GM21367 (cell line): ENCODE measurements at regions not wholly inside any gene's neighbourhood (a gene's known extent, or its start where the extent isn't known, plus 50 kb on each side); places are given as distances from the start of the nearest gene placed in this dataset.
"Not testable (repeated sequence)": the region's sequence is repeated elsewhere in the genome, so short reads cannot be mapped to it uniquely, and the experiment has no call there.

ENCODE experiments used
- ATAC-seq: cut with Tn5 transposase; IDR thresholded peaks from one replicate; pipeline ENCODE4 v1.9.1; 2021; ENCODE audit not compliant: unreplicated experiment

DNA sequence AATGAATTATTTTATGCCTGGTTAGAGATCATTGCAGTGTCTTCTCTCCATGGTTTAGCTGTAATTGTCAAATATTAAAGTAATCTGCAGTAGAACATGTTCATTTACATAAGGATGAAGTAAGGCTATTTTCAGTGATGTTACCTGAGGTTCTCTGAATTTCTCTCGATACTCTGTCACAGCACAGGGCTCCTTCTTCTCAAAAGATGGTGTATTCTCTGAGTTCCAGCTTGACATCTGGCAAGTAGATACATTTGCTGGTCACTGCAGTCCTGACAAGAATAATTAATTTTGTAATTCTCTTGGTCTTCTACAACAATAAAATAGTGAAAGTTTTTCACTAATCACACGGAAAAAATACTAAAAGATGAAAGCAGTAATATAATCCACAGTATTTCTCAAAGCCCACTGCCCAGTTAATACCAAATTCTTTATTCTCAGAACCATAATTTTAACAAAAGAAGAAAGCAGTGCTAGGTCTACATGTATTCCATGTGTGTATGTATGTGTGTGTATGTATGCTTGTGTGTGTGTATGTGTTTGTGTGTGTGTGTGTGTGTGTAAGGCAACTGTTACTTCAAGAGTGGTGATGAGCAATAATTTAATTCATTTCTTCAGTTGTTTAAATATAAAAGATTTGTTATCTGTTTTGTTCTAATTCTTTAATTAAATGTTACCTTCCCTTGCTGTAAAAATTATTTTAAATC, 1165.5 kb upstream of the SLC39A10 start:
- ATAC-seq: no peak

DNA sequence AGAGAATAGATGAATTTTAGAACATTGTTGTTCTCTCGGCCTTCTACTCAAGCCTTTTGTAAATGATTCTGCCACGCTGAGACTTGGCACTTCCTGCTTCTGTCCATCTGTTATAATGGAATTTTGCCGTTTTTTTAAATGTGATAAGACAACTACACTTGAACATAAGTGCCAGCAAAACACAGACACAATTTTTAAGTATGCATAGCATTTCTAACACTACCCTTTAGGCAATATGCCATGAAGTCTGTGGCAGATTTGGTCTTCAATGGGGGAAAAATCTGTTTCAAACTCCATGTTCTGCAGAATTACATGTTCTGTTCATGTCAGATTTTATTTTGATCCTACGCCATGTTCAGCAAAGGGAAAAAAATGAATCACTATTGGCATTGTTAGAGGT, 1170.7 kb upstream of the SLC39A10 start:
- no peak for ATAC-seq

DNA sequence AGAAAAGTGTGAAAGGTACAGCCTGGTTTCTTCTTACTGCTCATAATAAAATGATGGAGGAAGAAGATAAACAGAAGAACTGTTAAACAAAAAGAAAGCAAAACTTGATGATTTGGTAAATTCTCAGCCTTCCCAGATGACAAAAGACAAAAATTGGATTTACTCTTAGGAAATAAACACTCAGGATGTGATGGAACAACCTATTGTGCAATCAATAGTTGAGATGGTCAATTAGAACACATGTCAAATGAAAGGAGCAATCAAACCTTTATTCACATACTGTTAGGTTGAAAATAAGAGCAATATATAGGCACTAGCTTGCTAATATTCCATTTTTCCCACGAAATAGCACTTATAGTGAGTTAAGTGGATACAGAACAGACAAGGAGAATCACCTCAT, 1174.0 kb upstream of the SLC39A10 start:
- ATAC-seq: no peak

DNA sequence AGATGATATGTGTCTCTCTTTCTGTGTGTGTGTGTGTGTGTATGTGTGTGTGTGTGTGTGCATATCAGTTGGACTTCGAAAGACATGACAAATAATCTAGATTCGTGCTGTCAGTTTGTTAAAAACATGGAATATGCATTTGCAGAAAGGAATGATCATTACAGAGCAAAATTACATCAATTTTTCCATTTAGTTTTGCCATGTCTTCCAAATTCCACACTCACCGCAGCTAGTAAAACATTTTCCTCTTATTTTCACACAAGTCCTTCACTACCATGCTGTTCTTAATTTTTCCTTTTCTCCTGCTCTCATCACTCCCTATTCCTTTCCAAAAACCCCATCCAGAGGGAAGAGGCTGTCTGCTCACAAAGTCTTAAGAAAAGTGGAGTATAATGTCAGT, 1191.4 kb upstream of the SLC39A10 start:
- ATAC-seq: no peak

DNA sequence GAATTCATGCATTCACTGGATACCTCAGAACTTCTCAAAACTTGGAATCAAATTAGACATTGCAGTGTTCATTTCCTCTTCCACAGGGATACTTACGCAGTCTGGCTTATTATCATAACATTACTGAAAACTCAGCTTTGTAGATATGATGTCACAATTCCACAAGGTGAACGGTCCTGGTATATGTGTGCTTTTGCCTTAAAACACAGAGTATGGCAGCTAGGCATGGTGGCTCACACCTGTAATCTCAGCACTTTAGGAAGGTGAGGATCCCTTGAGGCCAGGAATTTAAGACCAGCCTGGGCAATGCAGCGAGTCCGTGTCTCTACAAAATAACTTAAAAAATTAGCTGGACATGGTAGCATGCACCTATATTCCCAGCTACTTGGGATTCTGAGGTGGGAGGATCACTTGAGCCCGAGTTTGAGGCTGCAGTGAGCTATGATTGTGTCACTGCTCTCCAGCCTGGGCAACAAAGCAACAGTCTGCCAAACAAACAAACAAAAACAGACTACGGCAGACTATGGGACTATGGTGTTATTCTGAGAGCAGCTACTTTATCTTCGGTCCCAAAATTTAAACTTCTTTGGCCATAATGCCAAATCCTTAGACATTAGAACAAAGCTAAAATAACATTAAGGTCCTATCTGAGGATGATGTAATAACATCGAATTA, 1191.9 kb upstream of the SLC39A10 start:
- ATAC-seq: no peak

DNA sequence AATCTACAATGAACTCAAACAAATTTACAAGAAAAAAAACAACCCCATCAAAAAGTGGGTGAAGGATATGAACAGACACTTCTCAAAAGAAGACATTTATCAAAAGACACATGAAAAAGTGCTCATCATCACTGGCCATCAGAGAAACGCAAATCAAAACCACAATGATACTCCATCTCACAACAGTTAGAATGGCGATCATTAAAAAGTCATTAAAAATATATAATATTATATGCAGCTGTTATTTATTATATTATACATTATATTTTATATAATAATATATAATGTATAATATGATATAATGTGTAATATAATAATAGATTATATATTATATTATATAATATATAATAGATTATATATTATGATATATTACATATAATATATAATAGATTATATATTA, 1194.1 kb upstream of the SLC39A10 start:
- ATAC-seq: not testable (repeated sequence)

DNA sequence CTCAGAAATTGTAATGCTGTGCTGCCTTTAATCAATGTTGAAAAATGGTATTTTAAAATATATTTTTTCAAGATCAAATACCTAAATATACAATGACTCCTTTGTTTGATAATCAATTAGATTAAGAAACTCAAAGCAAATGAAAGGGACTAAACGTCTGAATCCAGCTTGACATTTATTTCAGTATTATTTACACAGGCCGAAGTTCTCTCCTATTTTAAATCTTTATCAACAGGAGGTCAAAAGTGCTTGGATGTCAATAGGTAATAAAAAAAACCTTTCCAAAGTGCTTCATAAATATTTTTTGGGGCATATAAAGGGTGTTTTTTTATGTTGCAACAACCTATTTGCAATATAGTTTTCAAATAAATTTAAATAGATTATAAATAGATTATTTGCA, 1201.7 kb upstream of the SLC39A10 start:
- no peak for ATAC-seq

DNA sequence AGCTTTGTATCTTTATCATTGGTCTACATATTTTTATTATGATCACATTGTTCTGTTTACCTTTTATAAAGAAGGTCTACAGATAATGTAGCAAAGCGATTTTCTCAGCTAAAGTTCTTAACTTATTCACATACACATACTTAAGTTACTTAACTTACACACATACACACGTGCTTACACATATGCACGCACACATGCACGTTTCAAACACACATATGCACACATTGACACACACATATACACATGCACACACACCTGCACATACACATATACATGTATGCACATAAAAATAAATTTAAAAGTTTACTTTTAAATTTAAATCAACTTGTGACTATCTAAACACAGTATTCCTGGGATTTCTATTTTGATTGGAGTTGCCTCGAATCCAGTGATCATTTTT, 1204.5 kb upstream of the SLC39A10 start:
- ATAC-seq: no peak

DNA sequence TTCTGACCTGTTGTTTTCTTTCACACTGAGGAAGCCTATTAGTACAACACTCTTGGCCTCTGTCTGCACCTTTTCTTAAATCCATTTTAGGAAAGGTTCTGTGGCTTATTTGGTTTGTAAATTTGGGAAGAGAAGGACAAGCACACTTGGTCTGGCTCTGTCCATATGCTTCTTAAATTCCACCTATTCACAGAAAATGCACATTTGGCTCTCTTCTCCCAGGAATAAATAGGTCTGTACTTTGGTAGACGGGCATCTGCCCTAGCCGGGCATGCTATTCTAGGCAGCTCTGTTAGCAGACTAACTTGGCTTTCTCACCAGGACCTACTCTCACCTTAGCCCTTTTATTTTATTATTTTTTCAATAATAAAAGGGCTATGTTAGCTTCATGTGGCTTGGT, 1211.8 kb upstream of the SLC39A10 start:
- no peak for ATAC-seq

DNA sequence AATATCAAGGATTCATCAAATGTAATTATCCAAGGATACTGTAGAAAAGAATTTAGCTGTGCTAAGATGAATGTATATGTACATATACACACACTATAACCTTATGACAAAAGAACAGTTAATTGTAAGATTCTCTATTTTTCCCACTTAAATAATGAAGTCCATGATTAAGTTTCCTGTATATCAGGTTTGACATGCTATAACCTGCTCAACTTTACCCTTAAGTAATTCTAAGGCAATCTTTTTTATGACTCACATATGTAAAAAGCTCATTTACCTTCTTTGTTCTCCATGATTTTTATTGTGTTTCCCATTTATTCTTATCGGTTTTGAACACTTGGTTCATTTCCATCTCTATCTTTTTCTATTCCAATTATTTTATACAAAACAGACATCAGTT, 1213.1 kb upstream of the SLC39A10 start:
- no peak for ATAC-seq

DNA sequence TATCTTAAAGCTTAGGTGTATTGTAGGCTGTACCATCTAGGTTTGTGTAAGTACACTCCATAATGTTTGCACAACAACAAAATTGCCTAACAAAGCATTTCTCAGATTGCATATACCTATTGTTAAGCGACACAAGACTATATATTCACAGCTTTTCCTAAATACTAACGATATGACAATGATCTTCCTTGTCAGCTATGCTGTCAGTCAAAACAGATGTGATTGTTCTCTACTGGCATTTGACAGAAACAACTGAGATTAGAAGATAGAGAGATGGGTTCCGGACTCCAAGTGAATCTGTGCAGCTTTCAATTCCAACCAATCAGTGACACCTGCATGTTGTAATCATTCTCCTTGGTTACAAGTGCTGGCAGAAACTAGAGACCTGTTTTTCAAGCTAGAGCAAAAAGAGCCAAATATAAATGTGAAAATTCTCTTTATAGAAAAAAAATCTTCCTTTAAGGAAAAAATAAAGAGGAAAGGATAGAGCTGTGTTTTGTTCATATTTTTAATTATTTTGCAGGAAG, 1232.3 kb upstream of the SLC39A10 start:
- ATAC-seq: no peak

DNA sequence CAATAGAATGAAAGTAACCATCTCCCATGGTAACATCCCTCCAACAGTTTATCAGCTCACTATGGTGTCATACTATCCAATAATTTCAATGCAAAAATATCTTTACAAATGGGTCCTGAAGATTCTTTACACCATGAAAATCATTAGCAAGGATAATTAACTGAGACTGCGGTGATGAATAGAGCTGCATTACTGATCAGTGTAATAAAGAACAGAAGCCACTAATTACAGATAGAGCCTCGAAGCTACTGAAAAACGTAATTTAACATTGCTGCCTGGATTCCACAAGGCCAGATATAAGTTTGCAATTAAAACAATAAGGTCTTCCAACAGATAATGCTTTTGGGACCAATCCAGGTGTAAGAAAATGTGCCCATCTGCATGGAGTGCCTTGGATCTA, 1245.8 kb upstream of the SLC39A10 start:
- ATAC-seq: no peak

DNA sequence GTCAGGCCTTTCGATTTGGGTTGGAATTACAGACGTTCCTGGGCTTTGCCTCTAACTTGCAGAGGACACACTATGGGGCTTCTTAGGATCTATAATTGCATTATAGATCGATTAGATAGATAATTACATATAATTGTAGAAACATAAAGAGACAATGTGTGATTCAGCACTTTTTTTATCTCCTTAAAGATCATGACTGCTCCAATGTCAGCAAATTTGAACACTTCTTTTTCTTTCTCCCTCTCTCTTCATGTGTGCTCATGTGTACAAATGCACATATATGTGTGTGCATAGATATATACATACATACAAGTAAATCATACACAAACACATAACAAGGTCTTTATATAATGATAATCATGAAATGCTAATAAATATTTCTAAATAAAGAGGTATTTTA, 1261.2 kb upstream of the SLC39A10 start:
- ATAC-seq: no peak

DNA sequence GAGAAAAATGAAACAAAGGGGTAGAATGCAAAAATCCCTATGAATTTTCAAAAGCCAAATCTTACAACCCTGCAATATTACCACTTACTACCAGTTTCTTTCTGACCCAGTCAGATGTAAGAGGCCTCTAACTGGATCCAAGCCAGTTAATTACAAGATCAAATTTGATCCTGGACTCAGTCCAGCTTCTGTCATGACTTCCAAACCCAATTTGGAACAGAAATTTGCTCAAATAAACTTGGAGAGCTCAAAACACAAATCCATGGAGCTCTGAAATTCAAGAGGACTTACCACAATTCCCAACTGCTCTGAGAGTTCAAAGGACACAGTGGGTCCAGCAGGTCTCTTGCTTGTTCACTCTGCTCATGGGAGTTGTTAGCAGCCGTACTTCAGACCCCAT, 1271.7 kb upstream of the SLC39A10 start:
- no peak for ATAC-seq

DNA sequence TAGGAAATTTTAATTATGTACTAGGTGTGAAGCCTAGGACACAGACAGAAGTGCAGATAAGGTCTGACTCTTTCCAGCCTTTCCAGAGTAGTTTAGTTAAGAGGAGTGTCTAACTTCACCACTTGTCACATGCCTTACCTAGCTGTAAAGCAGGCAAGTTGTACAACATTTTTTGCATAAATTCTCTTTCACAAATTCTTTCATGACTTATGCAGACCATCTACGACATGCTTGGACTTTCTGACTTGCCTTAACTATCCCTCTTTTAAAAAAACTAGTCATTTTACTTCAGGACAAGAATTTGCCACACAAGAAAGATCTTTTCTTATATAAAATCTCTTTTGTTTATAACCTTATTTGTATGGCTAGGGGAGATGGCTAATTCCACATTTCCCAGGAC, 1273.6 kb upstream of the SLC39A10 start:
- no peak for ATAC-seq

DNA sequence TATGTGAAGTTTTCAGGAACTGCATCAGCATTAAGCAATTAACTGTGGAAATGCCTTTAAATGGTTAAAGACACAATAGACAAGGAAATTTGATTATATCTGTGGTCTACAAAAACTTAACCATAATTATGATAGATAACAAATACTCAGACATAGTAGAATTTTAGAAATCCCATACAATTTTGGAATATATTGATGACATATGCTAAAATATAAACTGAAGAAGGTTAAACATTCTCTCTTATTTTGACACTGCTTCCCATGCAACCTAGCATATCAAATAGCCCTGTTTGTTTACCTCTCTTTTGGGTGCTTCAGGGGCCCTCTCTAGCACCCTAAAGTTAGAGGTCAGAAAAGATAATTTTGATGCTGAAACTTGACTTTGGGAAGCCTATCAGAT, 1274.8 kb upstream of the SLC39A10 start:
- ATAC-seq: no peak

DNA sequence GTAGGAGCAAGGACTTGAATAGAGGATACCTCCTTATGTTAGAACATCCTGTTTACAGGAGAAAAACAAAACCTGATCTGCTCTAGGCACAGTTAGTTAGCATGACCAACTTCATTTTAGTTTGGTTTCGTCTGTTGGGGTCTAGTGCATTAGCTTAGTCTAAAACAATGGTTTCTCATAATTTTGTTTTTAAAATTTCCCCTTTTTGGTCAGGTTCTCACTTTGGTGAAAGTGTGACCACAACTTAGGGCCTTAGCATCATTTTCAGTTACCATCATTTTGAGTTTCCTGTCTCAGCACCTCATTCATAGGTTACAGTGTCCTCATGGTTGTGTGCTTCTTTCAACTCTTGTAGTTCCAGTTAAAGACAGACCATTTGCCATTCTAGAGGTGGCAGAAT, 1277.0 kb upstream of the SLC39A10 start:
- peak; percentile 61 for ATAC-seq

DNA sequence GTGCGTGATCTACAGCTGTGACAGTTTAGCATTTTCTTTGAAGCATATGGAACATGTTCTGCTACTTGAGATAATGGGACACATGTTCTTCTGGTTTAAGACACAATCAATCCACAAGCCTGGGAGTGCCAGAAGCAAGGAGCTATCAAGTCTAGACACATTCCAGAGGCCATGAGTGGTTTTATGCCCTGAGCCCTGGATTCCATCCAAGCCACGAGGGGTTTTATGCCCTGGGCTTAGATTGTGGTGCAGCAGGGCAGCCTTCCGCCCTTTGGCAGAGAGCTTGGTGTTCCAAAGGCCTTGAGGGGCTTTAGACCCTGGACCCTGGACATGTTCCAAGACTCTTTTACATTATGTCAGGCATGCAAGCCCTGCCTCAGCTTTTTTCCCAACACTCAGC, 1289.6 kb upstream of the SLC39A10 start:
- ATAC-seq: not testable (repeated sequence)

DNA sequence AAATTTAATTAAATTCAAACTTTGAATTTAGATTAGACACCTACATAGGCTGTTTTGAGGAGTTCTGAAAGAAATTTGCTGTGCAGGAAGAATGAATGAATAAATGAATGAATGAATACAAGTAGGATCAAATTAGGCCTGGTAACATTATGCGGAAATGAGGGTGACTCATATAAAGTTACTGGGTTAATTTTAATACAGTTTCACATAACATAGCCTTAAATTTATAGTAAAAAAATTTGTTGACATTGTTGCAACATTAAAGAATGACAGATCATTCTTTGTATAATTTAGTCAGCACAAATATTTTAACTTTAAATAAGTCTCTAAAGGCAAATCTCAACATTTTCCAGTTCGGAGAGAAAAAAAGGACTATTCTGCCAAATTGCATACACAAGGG, 1293.1 kb upstream of the SLC39A10 start:
- no peak for ATAC-seq

DNA sequence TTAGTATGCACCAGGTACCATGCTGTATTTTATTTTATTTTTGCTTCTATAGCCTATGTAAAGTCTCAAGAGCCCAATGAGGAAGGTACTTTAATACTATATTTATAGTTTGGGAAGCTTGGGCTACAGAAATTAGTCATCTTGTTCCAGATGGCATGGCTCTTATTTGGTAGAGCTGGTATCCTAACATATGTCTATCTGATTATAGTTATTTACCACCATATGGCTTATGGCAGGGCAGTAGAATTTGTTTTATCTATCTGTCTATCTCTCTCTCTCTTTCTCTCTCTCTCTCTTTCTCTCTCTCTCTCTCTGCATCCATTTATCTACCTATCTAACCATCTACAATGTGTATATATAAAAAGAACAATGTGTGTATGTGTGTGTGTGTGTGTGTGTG, 1293.7 kb upstream of the SLC39A10 start:
- no peak for ATAC-seq

DNA sequence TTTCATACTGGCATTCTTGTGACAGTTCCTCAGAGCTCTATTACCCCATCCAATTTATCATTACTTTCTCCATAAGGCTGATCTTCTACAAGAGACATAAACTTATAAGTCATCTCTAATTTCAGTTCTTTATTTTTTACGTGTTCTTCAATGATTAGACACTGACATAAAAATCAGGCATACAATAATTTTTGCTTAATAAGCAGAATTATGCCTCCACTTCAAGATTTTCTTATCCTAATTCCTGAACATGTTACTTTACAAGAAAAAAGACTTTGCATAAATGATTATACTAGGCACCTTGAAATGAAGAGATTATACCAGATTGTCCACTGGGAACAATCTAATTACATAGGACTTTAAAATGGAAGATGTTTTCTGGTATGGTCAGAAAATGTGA, 1304.5 kb upstream of the SLC39A10 start:
- no peak for ATAC-seq

DNA sequence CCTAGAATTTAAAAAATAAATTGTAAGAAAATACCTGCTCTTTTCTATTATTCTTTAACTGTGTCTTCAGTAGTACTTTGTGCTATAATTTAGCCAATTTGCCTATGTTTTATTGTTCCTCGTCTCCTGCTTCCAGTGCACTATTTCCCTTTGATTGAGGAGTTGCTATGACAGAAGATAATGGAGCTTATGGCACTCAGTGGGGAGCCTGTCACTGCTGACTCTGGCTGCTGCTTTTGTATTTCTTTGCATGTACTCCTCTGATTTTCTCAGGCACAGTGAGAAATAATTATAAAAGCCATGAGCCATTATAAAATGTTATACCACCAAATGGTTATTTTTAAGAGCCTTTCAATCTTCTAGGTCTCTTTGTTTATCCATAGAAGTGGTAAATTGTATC, 1310.8 kb upstream of the SLC39A10 start:
- no peak for ATAC-seq

DNA sequence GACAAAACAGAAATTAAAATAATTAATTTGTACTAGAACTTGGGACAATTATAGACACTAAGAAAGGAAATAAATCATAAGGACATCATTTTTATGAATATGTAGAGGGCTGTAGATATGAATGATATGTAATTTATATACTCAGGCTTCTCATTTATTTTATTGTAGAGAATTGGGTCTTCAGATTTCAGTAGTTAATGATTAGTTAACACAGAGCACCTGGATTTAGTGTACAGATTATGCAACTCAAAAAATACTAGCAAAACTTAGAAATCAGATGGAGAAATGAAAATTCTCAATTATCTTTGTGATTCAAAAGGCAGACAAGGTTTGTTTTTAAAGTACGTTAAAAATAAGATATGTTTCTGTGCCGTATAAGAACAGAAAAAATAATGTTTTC, 1311.7 kb upstream of the SLC39A10 start:
- no peak for ATAC-seq
